ENCODE measurements at regions not wholly inside any gene's neighbourhood (a gene's known extent, or its start where the extent isn't known, plus 50 kb on each side); places are given as distances from the start of the nearest gene placed in this dataset.

DNA sequence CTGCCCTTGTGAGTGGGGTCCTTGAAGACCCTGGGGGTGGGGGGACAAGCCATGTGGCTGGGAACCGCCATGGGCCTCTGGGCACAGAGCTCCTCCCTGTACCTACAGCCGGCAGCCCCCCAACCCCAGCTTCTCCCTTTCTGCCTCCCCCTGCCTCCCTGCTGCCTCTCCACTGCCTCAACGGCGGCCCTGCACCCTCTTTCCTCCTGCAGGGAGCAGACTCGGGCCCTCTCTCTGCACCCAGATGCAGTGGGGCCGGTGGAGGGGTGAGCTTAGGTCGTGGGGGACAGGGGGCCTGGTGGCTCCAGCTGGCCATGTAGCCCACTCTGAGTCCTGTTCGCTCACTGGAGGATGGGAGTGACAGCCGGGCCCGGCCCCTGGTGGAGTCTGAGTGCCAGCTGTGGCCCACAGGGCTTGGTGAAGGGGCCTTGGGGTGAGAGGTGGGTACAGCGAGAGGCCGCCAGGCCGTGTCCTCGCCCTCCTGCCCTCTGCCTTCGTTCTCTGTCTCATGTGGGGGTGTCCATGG, 139.3 kb upstream of the COL5A1 start:
- Histone ChIP-seq H2BK5ac (ENCODE audit: low read depth, low read length, poor library complexity, severe bottlenecking) (peak overlapping the region; percentile 97), H3K27me3 (ENCODE audit: control insufficient read depth, insufficient read depth, low read length) (no peaks in the 10 kb centered on the region), H3K4ac (ENCODE audit: low read depth, low read length) (peak overlapping the region; percentile 100), H3K56ac (ENCODE audit: extremely low read depth, insufficient read depth, low read length) (peak overlapping the region; percentile 80; the same call in 1 of the 2 replicates), H2BK20ac (ENCODE audit: low read depth, low read length) (peak overlapping the region; percentile 97), H3K9ac (ENCODE audit: low read depth, low read length) (peak overlapping the region; percentile 84), H3K18ac (ENCODE audit: low read depth, low read length) (peak overlapping the region; percentile 99), H2AK5ac (ENCODE audit: low read depth, low read length) (peak overlapping the region; percentile 99), H3K14ac (replicated peaks; ENCODE audit: low read depth, low read length) (peak overlapping the region; percentile 93), H4K8ac (ENCODE audit: low read depth in 2 of 2, low read length in 2 of 2) (peak overlapping the region; percentile 90 to 100), H3K23ac (ENCODE audit: low read depth, low read length) (peak overlapping the region; percentile 93), H4K91ac (ENCODE audit: insufficient read depth, low read depth, low read length) (peak overlapping the region; percentile 100), H3K36me3 (ENCODE audit: control insufficient read depth, insufficient read depth, low read length) (no peaks in the 10 kb centered on the region), H4K20me1 (ENCODE audit: insufficient read depth, low read length) (no peaks in the 10 kb centered on the region), H4K5ac (ENCODE audit: low read depth, low read length) (peak overlapping the region; percentile 99), H3K4me3 (ENCODE audit: insufficient read depth, low read depth, low read length) (no peak overlapping the region), H2BK15ac (ENCODE audit: low read depth, low read length) (peak overlapping the region; percentile 84; the same call in 2 of the 3 replicates), H3K4me1 (ENCODE audit: control insufficient read depth, insufficient read depth, low read length) (peaks cover 18% of the 10 kb centered on the region), H2AK9ac (replicated peaks; ENCODE audit: low read depth, low read length, poor library complexity) (peak overlapping the region; percentile 100), H2AFZ (replicated peaks; ENCODE audit: low read length, poor library complexity) (peak overlapping the region; percentile 95), H2BK120ac (ENCODE audit: low read depth, low read length) (peak overlapping the region; percentile 100), H3K9me1 (ENCODE audit: insufficient read depth, low read length) (peaks cover 13% of the 10 kb centered on the region), H3K79me1 (ENCODE audit: low read depth in 1 of 2, low read length in 2 of 2) (no peaks in the 10 kb centered on the region), H3K4me2 (ENCODE audit: low read depth, low read length) (peak overlapping the region; percentile 13; the same call in 1 of the 2 replicates), H3K27ac (ENCODE audit: insufficient read depth, low read length) (peak overlapping the region; percentile 92), H3K9me3 (ENCODE audit: control insufficient read depth, insufficient read depth, low read length) (peaks cover 5% of the 10 kb centered on the region; the same call in 1 of the 2 replicates)
- 78% methylated on average over 3 of the region's 15 CpGs; no CpG with 5 or more reads in 1 of the 2 experiments for WGBS, 2 experiments (ENCODE audit: extremely low coverage in 2 of 2, insufficient read length in 1 of 2)
- TF ChIP-seq, protein P1, sequence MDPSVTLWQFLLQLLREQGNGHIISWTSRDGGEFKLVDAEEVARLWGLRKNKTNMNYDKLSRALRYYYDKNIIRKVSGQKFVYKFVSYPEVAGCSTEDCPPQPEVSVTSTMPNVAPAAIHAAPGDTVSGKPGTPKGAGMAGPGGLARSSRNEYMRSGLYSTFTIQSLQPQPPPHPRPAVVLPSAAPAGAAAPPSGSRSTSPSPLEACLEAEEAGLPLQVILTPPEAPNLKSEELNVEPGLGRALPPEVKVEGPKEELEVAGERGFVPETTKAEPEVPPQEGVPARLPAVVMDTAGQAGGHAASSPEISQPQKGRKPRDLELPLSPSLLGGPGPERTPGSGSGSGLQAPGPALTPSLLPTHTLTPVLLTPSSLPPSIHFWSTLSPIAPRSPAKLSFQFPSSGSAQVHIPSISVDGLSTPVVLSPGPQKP (IDR thresholded peaks at IDR 0.05; ENCODE audit: borderline replicate concordance, low read depth, low read length) = no peak
- no peak for TF ChIP-seq CEBPB (IDR thresholded peaks at IDR 0.05; ENCODE audit: low read depth, low read length)
- no peak for TF ChIP-seq FOS (IDR thresholded peaks at IDR 0.05; ENCODE audit: low read depth, low read length)
- no TSS peak for BruUV-seq (replicated peaks)
- ATAC-seq (ENCODE audit: low read depth) (no peak; the same call in 1 of the 2 replicates), DNase-seq (no peak)
- in situ Hi-C loops (cut with MboI; ENCODE audit: low sequenced_read_pairs) (no loop called here), intact Hi-C loops (cut with micrococcal nuclease) (loop anchor here (2.0 kb wide), 1 partner anchor 138 kb away; the partner anchor contains the start of gene COL5A1), dilution Hi-C loops (cut with HindIII; ENCODE audit: low sequenced_read_pairs, unreplicated experiment) (no loop called here)
- CTCF ChIA-PET = no interaction called here
- POLR2A ChIA-PET (ENCODE audit: unreplicated experiment) = interaction anchor here (1.0 kb wide), 1 partner anchor 141 kb away, joined by 3 read pairs; no protein-coding TSS in a partner anchor

Measured in IMR-90 (cell line).